HEK293 (cell line): ENCODE measurements at regions not wholly inside any gene's neighbourhood (a gene's known extent, or its start where the extent isn't known, plus 50 kb on each side); places are given as distances from the start of the nearest gene placed in this dataset.

Source experiments
- CTCF ChIA-PET: fragments of 350-600 bp; formaldehyde crosslinking; extraction: SDS; loops from one replicate; lab custom pipeline; 2021; ENCODE audit warnings: antibody characterized with exemption; lab: Yijun Ruan, JAX
- POLR2A ChIA-PET: fragments of 300-600 bp; formaldehyde crosslinking; extraction: SDS; loops from one replicate; lab custom pipeline; 2020; ENCODE audit warnings: antibody characterized with exemption, inconsistent platforms; lab: Yijun Ruan, JAX
- H3K27ac ChIP-seq: fragments of 200-500 bp; sonication (Bioruptor generic); 2 replicates; pipeline ENCODE4 v1.5.1; 2014; ENCODE audit warnings: low read depth, low read length, control low read depth, inconsistent platforms; ENCODE audit errors: extremely low read depth
- H3K36me3 ChIP-seq, 2 experiments: fragments of 200-500 bp in 1 of 2; sonication (Bioruptor generic) in 1 of 2; 1 replicate in 1 of 2; 2 replicates in 1 of 2; pipeline ENCODE4 v1.5.1; 2014 to 2017; ENCODE audit warnings: inconsistent platforms in 2 of 2, low read length in 2 of 2; ENCODE audit not compliant: control insufficient read depth in 2 of 2, insufficient read depth in 1 of 2
- H3K4me1 ChIP-seq: fragments of 200-500 bp; sonication (Bioruptor generic); 2 replicates; pipeline ENCODE4 v1.5.1; 2014; ENCODE audit warnings: mild to moderate bottlenecking, low read length, inconsistent platforms; ENCODE audit not compliant: control insufficient read depth, insufficient read depth
- H3K4me3 ChIP-seq: 2 replicates; pipeline ENCODE4 v1.5.1; 2011; ENCODE audit warnings: low read depth, mild to moderate bottlenecking, control low read depth, low read length, moderate library complexity
- H3K9me3 ChIP-seq: fragments of 200-500 bp; sonication (Bioruptor generic); 2 replicates; pipeline ENCODE4 v1.5.1; 2014; ENCODE audit warnings: low read depth, low read length, inconsistent platforms; ENCODE audit not compliant: control insufficient read depth, insufficient read depth
- HOXA7 ChIP-seq: sonication (generic); formaldehyde crosslinking; IDR thresholded peaks from 2 replicates; pipeline ENCODE4 v1.8.1; 2022; ENCODE audit warnings: missing genetic modification reagents, borderline replicate concordance
- MEIS1 ChIP-seq: sonication (generic); formaldehyde crosslinking; IDR thresholded peaks from 2 replicates; pipeline ENCODE4 v1.8.1; 2022; ENCODE audit warnings: missing genetic modification reagents, mild to moderate bottlenecking, borderline replicate concordance
- MZF1 ChIP-seq: fragments of 450-650 bp; formaldehyde crosslinking; IDR thresholded peaks from 2 replicates; pipeline ENCODE4 v1.5.1; 2017; ENCODE audit warnings: missing biosample characterization, missing genetic modification characterization, borderline replicate concordance
- OSR2 ChIP-seq: fragments of 450-650 bp; formaldehyde crosslinking; IDR thresholded peaks from 2 replicates; pipeline ENCODE4 v1.5.1; 2016; ENCODE audit warnings: missing biosample characterization, missing genetic modification characterization
- ZFP41 ChIP-seq: fragments of 450-650 bp; formaldehyde crosslinking; IDR thresholded peaks from 2 replicates; pipeline ENCODE4 v1.5.1; 2016; ENCODE audit warnings: missing biosample characterization, missing genetic modification characterization, borderline replicate concordance
- ZNF112 ChIP-seq: fragments of 450-650 bp; formaldehyde crosslinking; IDR thresholded peaks from 2 replicates; pipeline ENCODE4 v1.5.0; 2017; ENCODE audit warnings: missing biosample characterization, missing genetic modification characterization
- ZNF266 ChIP-seq: fragments of 450-650 bp; formaldehyde crosslinking; IDR thresholded peaks from 2 replicates; pipeline ENCODE4 v1.5.1; 2016; ENCODE audit warnings: missing biosample characterization, missing genetic modification characterization, low read depth
- ZNF404 ChIP-seq: fragments of 450-650 bp; formaldehyde crosslinking; IDR thresholded peaks from 2 replicates; pipeline ENCODE4 v1.5.1; 2017; ENCODE audit warnings: missing biosample characterization, missing genetic modification characterization
- ZNF423 ChIP-seq: fragments of 450-650 bp; formaldehyde crosslinking; IDR thresholded peaks from 2 replicates; pipeline ENCODE4 v1.5.1; 2016; ENCODE audit warnings: missing biosample characterization, missing genetic modification characterization
- ZNF549 ChIP-seq: fragments of 450-650 bp; IDR thresholded peaks from 2 replicates; pipeline ENCODE4 v1.5.1; 2018; ENCODE audit warnings: missing biosample characterization, missing genetic modification characterization, mild to moderate bottlenecking, inconsistent platforms, moderate library complexity
- ZNF558 ChIP-seq: fragments of 450-650 bp; formaldehyde crosslinking; IDR thresholded peaks from 2 replicates; pipeline ENCODE4 v1.5.1; 2016; ENCODE audit warnings: missing biosample characterization, missing genetic modification characterization
- ZNF571 ChIP-seq: fragments of 450-650 bp; formaldehyde crosslinking; IDR thresholded peaks from 2 replicates; pipeline ENCODE4 v1.5.0; 2017; ENCODE audit warnings: missing biosample characterization, missing genetic modification characterization
- ZNF621 ChIP-seq: fragments of 450-650 bp; formaldehyde crosslinking; IDR thresholded peaks from 2 replicates; pipeline ENCODE4 v1.5.1; 2017; ENCODE audit warnings: missing biosample characterization, missing genetic modification characterization
- ZNF623 ChIP-seq: fragments of 450-650 bp; formaldehyde crosslinking; IDR thresholded peaks from 2 replicates; pipeline ENCODE4 v1.5.1; 2016; ENCODE audit warnings: missing biosample characterization, missing genetic modification characterization
- ZNF701 ChIP-seq: fragments of 450-650 bp; formaldehyde crosslinking; IDR thresholded peaks from 2 replicates; pipeline ENCODE4 v1.5.1; 2016; ENCODE audit warnings: missing biosample characterization, missing genetic modification characterization
- ZNF707 ChIP-seq: fragments of 450-650 bp; formaldehyde crosslinking; IDR thresholded peaks from 2 replicates; pipeline ENCODE4 v1.5.1; 2016; ENCODE audit warnings: missing biosample characterization, missing genetic modification characterization
- ZNF837 ChIP-seq: fragments of 450-650 bp; formaldehyde crosslinking; IDR thresholded peaks from 2 replicates; pipeline ENCODE4 v1.5.1; 2016; ENCODE audit warnings: missing biosample characterization, missing genetic modification characterization
- ZSCAN16 ChIP-seq: fragments of 450-650 bp; formaldehyde crosslinking; IDR thresholded peaks from 2 replicates; pipeline ENCODE4 v1.5.1; 2016; ENCODE audit warnings: missing biosample characterization, missing genetic modification characterization
- TF ChIP-seq, protein P1 (sequence below): fragments of 450-650 bp; formaldehyde crosslinking; IDR thresholded peaks from 2 replicates; pipeline ENCODE4 v1.5.1; 2017; ENCODE audit warnings: missing biosample characterization, missing genetic modification characterization
- TF ChIP-seq, protein P2 (sequence below): fragments of 450-650 bp; formaldehyde crosslinking; IDR thresholded peaks from 2 replicates; pipeline ENCODE4 v1.5.1; 2016; ENCODE audit warnings: missing biosample characterization, missing genetic modification characterization
- TF ChIP-seq, protein P3 (sequence below): fragments of 450-650 bp; formaldehyde crosslinking; IDR thresholded peaks from 2 replicates; pipeline ENCODE4 v1.5.1; 2016; ENCODE audit warnings: missing biosample characterization, missing genetic modification characterization

DNA sequence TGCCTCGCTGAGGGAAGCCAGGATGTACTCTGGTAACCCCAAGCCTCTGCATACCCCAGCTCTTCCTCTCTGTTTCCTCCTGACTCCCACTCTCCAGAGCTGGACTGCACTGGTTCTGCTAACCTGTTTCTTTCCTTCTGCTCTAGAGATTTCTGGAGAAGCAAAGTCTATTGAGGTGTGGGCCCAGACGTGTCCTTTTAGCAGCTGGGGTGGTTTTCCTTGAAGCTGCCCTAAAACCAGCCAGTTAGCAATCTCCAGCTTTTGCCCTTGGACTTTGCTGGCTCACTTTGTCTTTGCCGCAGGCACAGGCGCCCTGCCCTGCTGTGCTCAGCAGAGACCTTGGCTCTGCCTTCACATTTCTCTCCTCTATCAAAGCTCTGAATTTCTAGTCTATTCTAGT, 171.8 kb upstream of the IVNS1ABP start:
- Histone ChIP-seq H3K36me3 (no peaks in the 10 kb centered on the region), H3K27ac (no peak overlapping the region), H3K4me3 (no peak overlapping the region), H3K9me3 (no peaks in the 10 kb centered on the region), H3K4me1 (no peaks in the 10 kb centered on the region)
- POLR2A ChIA-PET, result no interaction called here
- CTCF ChIA-PET, result interaction anchor here (0.5 to 1.0 kb wide), 2 partner anchors 113 to 178 kb away, joined by 3 read pairs; no protein-coding TSS in a partner anchor
- TF ChIP-seq HOXA7 (no peak), OSR2 (tag by site-specific recombination) (no peak), ZNF623 (tag by site-specific recombination) (no peak), ZNF707 (tag by site-specific recombination) (no peak), MZF1 (no peak), ZNF621 (tag by site-specific recombination) (no peak), ZNF423 (tag by site-specific recombination) (no peak), ZSCAN16 (no peak), ZNF266 (tag by site-specific recombination) (no peak), ZNF549 (tag by site-specific recombination) (no peak), ZNF701 (tag by site-specific recombination) (no peak), ZFP41 (tag by site-specific recombination) (no peak), ZNF404 (no peak)
- TF ChIP-seq, protein P1, sequence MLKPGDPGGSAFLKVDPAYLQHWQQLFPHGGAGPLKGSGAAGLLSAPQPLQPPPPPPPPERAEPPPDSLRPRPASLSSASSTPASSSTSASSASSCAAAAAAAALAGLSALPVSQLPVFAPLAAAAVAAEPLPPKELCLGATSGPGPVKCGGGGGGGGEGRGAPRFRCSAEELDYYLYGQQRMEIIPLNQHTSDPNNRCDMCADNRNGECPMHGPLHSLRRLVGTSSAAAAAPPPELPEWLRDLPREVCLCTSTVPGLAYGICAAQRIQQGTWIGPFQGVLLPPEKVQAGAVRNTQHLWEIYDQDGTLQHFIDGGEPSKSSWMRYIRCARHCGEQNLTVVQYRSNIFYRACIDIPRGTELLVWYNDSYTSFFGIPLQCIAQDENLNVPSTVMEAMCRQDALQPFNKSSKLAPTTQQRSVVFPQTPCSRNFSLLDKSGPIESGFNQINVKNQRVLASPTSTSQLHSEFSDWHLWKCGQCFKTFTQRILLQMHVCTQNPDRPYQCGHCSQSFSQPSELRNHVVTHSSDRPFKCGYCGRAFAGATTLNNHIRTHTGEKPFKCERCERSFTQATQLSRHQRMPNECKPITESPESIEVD (tag by site-specific recombination), result no peak
- TF ChIP-seq, protein P2, sequence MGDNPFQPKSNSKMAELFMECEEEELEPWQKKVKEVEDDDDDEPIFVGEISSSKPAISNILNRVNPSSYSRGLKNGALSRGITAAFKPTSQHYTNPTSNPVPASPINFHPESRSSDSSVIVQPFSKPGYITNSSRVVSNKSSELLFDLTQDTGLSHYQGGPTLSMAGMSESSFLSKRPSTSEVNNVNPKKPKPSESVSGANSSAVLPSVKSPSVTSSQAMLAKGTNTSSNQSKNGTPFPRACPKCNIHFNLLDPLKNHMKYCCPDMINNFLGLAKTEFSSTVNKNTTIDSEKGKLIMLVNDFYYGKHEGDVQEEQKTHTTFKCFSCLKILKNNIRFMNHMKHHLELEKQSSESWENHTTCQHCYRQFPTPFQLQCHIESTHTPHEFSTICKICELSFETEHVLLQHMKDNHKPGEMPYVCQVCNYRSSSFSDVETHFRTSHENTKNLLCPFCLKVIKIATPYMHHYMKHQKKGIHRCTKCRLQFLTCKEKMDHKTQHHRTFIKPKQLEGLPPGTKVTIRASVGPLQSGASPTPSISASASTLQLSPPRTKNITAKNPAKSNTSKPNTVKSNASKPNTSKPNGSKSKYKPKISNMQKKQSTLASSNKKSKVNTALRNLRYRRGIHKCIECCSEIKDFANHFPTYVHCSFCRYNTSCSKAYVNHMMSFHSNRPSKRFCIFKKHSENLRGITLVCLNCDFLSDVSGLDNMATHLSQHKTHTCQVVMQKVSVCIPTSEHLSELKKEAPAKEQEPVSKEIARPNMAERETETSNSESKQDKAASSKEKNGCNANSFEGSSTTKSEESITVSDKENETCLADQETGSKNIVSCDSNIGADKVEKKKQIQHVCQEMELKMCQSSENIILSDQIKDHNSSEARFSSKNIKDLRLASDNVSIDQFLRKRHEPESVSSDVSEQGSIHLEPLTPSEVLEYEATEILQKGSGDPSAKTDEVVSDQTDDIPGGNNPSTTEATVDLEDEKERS (tag by site-specific recombination), result no peak
- TF ChIP-seq, protein P3, sequence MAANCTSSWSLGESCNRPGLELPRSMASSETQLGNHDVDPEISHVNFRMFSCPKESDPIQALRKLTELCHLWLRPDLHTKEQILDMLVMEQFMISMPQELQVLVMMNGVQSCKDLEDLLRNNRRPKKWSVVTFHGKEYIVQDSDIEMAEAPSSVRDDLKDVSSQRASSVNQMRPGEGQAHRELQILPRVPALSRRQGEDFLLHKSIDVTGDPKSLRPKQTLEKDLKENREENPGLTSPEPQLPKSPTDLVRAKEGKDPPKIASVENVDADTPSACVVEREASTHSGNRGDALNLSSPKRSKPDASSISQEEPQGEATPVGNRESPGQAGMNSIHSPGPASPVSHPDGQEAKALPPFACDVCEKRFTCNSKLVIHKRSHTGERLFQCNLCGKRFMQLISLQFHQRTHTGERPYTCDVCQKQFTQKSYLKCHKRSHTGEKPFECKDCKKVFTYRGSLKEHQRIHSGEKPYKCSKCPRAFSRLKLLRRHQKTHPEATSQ, result no peak

DNA sequence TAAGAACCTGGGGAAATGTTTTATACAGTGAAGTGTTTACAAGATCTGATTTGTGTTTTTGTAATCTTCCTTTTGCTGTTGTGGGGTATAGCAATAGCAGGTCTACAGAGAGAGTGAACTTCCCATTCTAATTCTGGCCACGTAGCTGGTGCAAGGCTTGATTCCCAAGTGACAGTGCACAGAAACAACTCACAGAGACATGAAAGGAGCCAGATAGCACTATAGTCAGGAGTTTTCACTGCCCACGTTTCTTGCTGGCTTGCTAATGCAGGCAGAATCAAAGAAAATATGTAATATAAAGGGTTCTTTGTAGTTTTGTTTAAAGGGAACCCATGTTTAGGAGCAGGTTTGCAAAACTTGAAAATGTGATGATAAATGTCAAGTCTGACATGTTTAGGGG, 170.9 kb upstream of the IVNS1ABP start:
- H3K36me3 ChIP-seq, result no peaks in the 10 kb centered on the region
- no peak for TF ChIP-seq MEIS1 (CRISPR knock-in tag)
- no peak for TF ChIP-seq ZNF571 (tag by site-specific recombination)
- no peak for TF ChIP-seq ZNF112 (tag by site-specific recombination)
- no peak for TF ChIP-seq ZNF837 (tag by site-specific recombination)
- TF ChIP-seq ZNF701 (tag by site-specific recombination), result no peak
- TF ChIP-seq ZNF558, result no peak
- H3K4me1 ChIP-seq, result no peaks in the 10 kb centered on the region
- CTCF ChIA-PET, result no interaction called here
- H3K9me3 ChIP-seq, result no peaks in the 10 kb centered on the region
- H3K27ac ChIP-seq, result no peak overlapping the region
- POLR2A ChIA-PET, result no interaction called here
- H3K4me3 ChIP-seq, result no peak overlapping the region
